Kidney epithelial cell (primary cell): ENCODE measurements at regions not wholly inside any gene's neighbourhood (a gene's known extent, or its start where the extent isn't known, plus 50 kb on each side); places are given as distances from the start of the nearest gene placed in this dataset.

ENCODE experiments used
- DNase-seq: peaks from one replicate; pipeline ENCODE4 v3.0.0-alpha.2; 2010; ENCODE audit warnings: low read depth
- H3K27me3 ChIP-seq: 2 replicates; pipeline ENCODE4 v1.6.0; 2011; ENCODE audit warnings: low read length; ENCODE audit not compliant: control insufficient read depth, insufficient read depth
- H3K36me3 ChIP-seq: 2 replicates; pipeline ENCODE4 v1.5.1; 2011; ENCODE audit warnings: low read length; ENCODE audit not compliant: control insufficient read depth, insufficient read depth
- H3K4me3 ChIP-seq: 2 replicates; pipeline ENCODE4 v1.5.1; 2011; ENCODE audit warnings: low read depth, mild to moderate bottlenecking, control low read depth, low read length
- CTCF ChIP-seq: IDR thresholded peaks from 2 replicates; pipeline ENCODE4 v1.5.1; 2011; ENCODE audit warnings: mild to moderate bottlenecking, moderate library complexity, low read length, control low read depth, inconsistent platforms; ENCODE audit not compliant: insufficient read depth, poor library complexity, severe bottlenecking

- no peaks in the 10 kb centered on the region for H3K27me3 ChIP-seq
- DNase-seq, result no peak
- TF ChIP-seq CTCF, result no peak
- H3K4me3 ChIP-seq, result no peak overlapping the region
- H3K36me3 ChIP-seq, result no peaks in the 10 kb centered on the region
These were observed 190.5 kb downstream of the LURAP1L start for GRCh38 chr9:12965303-12965702.

GRCh38 chr9:12968093-12968492, 193.3 kb downstream of the LURAP1L start:
- DNase-seq, result no peak
- no peak overlapping the region for H3K4me3 ChIP-seq
- no peaks in the 10 kb centered on the region for H3K27me3 ChIP-seq
- H3K36me3 ChIP-seq, result no peaks in the 10 kb centered on the region
- TF ChIP-seq CTCF, result no peak

- Histone ChIP-seq H3K36me3 (no peaks in the 10 kb centered on the region), H3K4me3 (no peak overlapping the region), H3K27me3 (no peaks in the 10 kb centered on the region)
- TF ChIP-seq CTCF, result no peak
- no peak for DNase-seq
These were observed 198.1 kb downstream of the LURAP1L start for GRCh38 chr9:12972608-12973589.

- Histone ChIP-seq H3K27me3 (no peaks in the 10 kb centered on the region), H3K36me3 (no peaks in the 10 kb centered on the region), H3K4me3 (no peak overlapping the region)
- DNase-seq, result no peak
- TF ChIP-seq CTCF, result no peak
These were observed 198.9 kb downstream of the LURAP1L start for GRCh38 chr9:12973710-12974109.

GRCh38 chr9:12974671-12975070, 199.9 kb downstream of the LURAP1L start:
- Histone ChIP-seq H3K4me3 (no peak overlapping the region), H3K27me3 (no peaks in the 10 kb centered on the region), H3K36me3 (no peaks in the 10 kb centered on the region)
- no peak for TF ChIP-seq CTCF
- no peak for DNase-seq
